ENCODE measurements at regions not wholly inside any gene's neighbourhood (a gene's known extent, or its start where the extent isn't known, plus 50 kb on each side); places are given as distances from the start of the nearest gene placed in this dataset.
"Not testable (repeated sequence)": the region's sequence is repeated elsewhere in the genome, so short reads cannot be mapped to it uniquely, and the experiment has no call there.

DNA sequence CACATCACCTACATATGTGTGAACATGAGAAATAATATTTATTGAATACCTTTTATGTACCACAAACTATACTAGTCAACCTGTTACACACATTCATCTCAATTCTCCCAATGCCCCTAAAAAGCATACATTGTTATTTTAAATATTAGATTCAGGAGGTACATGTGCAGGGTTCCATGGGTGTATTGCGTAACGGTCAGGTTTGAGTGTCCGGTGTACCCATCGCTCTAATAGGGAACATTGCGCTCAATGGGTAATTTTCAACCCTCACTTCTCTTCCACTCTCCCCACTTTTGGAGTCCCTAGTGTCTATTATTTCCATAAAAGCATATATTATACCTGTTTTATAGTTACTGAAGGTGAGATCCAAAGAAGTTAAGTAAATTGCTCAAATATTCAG is 82.0 kb downstream of the IFI44 start:
- DNase-seq (ENCODE audit: insufficient read length, low spot score) (no peak), FAIRE-seq (no peak)
- TF ChIP-seq POLR2AphosphoS5 (IDR thresholded peaks at IDR 0.05; ENCODE audit: low read depth, low read length) (no peak), PAX5 (IDR thresholded peaks at IDR 0.05; ENCODE audit: insufficient read depth, low read length, severe bottlenecking) (no peak), POU2F2 (IDR thresholded peaks at IDR 0.05; ENCODE audit: low read depth, low read length) (no peak), TAF1 (IDR thresholded peaks at IDR 0.05; ENCODE audit: low read depth, low read length) (no peak), POLR2A (IDR thresholded peaks at IDR 0.05; ENCODE audit: low read depth, low read length) (no peak), SPI1 (IDR thresholded peaks at IDR 0.05; ENCODE audit: low read depth, low read length) (no peak)

DNA sequence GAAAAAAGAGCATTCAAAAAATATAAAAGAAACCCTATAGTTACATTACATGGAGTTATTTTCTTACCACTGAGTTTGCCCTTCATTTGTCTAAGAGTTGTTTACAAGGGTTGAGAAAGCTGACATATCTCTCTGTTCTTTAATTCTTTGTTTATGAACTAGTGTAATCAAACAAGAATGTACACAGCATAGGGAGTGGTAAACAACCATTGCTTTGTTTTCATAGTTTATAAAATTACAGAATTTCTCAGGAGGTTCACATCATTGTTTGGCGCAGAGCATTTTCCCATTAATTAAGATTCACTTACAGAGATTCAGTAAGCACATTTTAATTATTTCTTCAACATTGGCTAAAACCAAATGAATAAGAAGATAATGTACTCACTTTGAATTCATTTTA is 87.6 kb downstream of the IFI44 start:
- no peak for FAIRE-seq
- no peak for DNase-seq (ENCODE audit: insufficient read length, low spot score)

DNA sequence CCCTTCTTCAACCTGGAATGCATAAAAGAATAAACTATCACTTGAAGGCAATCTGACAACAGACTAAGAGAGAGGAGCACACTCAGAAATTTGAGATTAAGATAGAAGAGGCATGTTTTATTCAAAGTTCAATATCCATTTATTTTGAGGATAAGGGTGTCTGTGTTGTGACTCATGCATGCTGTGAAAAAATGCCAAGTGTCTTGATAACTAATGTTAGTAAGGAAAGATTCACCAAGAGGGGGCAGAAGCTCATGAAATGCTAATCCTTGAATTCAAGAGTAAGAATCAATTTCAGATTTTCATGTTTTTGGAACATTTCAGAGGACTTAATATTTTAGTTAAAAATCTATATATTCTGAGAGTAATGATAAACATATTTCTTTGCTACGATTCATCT is 94.0 kb downstream of the IFI44 start:
- no peak for FAIRE-seq
- no peak for DNase-seq (ENCODE audit: insufficient read length, low spot score)
- TF ChIP-seq POU2F2 (IDR thresholded peaks at IDR 0.05; ENCODE audit: low read depth, low read length) (no peak), TAF1 (IDR thresholded peaks at IDR 0.05; ENCODE audit: low read depth, low read length) (no peak), POLR2AphosphoS5 (IDR thresholded peaks at IDR 0.05; ENCODE audit: low read depth, low read length) (no peak), PAX5 (IDR thresholded peaks at IDR 0.05; ENCODE audit: insufficient read depth, low read length, severe bottlenecking) (no peak), SPI1 (IDR thresholded peaks at IDR 0.05; ENCODE audit: low read depth, low read length) (no peak), POLR2A (IDR thresholded peaks at IDR 0.05; ENCODE audit: low read depth, low read length) (no peak)

More for the DNA sequence above, 87.6 kb downstream of the IFI44 start:
- TF ChIP-seq POLR2A (IDR thresholded peaks at IDR 0.05; ENCODE audit: low read depth, low read length) (no peak), PAX5 (IDR thresholded peaks at IDR 0.05; ENCODE audit: insufficient read depth, low read length, severe bottlenecking) (no peak), POU2F2 (IDR thresholded peaks at IDR 0.05; ENCODE audit: low read depth, low read length) (no peak), POLR2AphosphoS5 (IDR thresholded peaks at IDR 0.05; ENCODE audit: low read depth, low read length) (no peak), SPI1 (IDR thresholded peaks at IDR 0.05; ENCODE audit: low read depth, low read length) (no peak), TAF1 (IDR thresholded peaks at IDR 0.05; ENCODE audit: low read depth, low read length) (no peak)

DNA sequence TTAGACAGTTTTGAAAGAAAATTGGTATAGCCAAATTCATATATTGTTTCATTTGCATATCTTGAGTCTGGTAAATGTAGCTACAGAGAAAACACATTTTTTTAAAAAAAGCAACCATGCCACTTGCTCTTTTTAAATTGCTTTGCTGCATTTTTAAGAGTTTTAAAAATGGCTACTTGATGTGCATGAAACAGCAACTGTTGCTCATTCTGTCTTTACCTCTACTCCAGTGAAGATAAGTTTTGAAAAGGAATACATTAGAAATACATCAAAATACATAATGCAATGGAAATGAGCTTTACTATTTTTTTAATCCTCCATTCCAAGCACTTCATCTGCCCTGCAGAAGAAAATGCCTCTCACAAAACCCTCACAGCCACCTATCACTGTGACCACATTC is 95.5 kb downstream of the IFI44 start:
- TF ChIP-seq POLR2A (IDR thresholded peaks at IDR 0.05; ENCODE audit: low read depth, low read length): no peak
- DNase-seq (ENCODE audit: insufficient read length, low spot score) (no peak), FAIRE-seq (no peak)

DNA sequence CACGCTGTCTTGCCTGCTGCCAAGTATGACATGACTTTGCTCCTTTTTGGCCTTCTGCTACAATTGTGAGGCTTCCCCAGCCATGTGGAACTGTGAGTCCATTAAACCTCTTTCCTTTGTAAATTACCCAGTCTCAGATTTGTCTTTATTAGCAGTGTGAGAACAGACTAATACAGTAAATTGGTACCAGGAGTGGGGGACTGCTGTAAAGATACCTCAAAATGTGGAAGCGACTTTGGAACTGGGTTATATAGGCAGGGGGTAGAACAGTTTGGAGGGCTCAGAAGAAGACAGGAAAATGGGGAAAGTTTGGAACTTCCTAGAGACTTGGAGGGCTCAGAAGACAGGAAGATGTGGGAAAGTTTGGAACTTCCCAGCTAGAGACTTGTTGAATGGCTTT is 104.0 kb downstream of the IFI44 start:
- not testable (repeated sequence) for FAIRE-seq; DNase-seq (ENCODE audit: insufficient read length, low spot score)

GRCh38 chr1:78755986-78756385 is 106.4 kb downstream of the IFI44 start:
- DNase-seq (ENCODE audit: insufficient read length, low spot score) (no peak), FAIRE-seq (no peak)
- TF ChIP-seq SPI1 (IDR thresholded peaks at IDR 0.05; ENCODE audit: low read depth, low read length) (no peak), POLR2A (IDR thresholded peaks at IDR 0.05; ENCODE audit: low read depth, low read length) (no peak), PAX5 (IDR thresholded peaks at IDR 0.05; ENCODE audit: insufficient read depth, low read length, severe bottlenecking) (no peak), POU2F2 (IDR thresholded peaks at IDR 0.05; ENCODE audit: low read depth, low read length) (no peak), TAF1 (IDR thresholded peaks at IDR 0.05; ENCODE audit: low read depth, low read length) (no peak), POLR2AphosphoS5 (IDR thresholded peaks at IDR 0.05; ENCODE audit: low read depth, low read length) (no peak)

DNA sequence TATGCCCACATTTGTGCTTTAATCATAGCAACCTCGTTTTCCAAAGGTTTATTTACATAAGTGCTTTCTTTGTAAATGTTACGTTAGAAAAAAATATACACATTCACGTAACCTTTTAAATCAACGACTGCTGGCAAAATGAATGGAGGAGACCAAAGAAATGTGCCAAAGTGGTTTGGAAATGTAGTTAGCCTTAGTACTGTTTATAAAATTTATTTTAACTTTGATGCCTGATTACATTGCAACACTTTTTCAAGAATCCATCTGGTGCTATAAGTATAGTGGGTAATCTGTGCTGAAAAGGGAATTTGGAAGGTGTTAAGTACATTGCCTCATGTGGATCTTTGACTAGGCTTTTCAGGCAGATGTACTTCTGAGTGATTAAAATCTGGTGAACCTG is 108.9 kb downstream of the IFI44 start:
- TF ChIP-seq POLR2A (IDR thresholded peaks at IDR 0.05; ENCODE audit: low read depth, low read length): no peak
- no peak for TF ChIP-seq PAX5 (IDR thresholded peaks at IDR 0.05; ENCODE audit: insufficient read depth, low read length, severe bottlenecking)
- no peak for TF ChIP-seq TAF1 (IDR thresholded peaks at IDR 0.05; ENCODE audit: low read depth, low read length)
- no peak for TF ChIP-seq POLR2AphosphoS5 (IDR thresholded peaks at IDR 0.05; ENCODE audit: low read depth, low read length)
- TF ChIP-seq POU2F2 (IDR thresholded peaks at IDR 0.05; ENCODE audit: low read depth, low read length): no peak
- no peak for TF ChIP-seq SPI1 (IDR thresholded peaks at IDR 0.05; ENCODE audit: low read depth, low read length)

DNA sequence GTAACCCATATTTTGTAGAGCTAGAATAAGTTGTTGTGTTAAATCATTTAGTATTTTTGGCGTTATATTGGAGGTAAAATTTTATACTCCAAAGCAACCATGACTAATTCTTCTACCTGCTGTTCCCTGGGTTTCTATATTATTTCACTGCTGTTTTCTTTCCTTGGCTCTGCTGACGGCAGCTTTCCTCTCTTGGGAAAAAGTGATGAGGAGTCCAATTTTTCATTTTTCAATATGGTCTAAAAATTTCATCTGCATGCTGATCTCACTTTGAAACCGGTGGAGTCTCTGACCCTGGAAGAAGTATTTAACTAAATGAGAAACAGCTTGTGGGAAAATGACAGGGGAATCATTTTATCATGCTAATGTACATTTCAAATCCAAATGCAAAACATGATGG is 110.2 kb downstream of the IFI44 start:
- DNase-seq (ENCODE audit: insufficient read length, low spot score) (no peak), FAIRE-seq (no peak)
- no peak for TF ChIP-seq POLR2A (IDR thresholded peaks at IDR 0.05; ENCODE audit: low read depth, low read length)
- no peak for TF ChIP-seq SPI1 (IDR thresholded peaks at IDR 0.05; ENCODE audit: low read depth, low read length)
- TF ChIP-seq POLR2AphosphoS5 (IDR thresholded peaks at IDR 0.05; ENCODE audit: low read depth, low read length): no peak
- no peak for TF ChIP-seq POU2F2 (IDR thresholded peaks at IDR 0.05; ENCODE audit: low read depth, low read length)
- TF ChIP-seq PAX5 (IDR thresholded peaks at IDR 0.05; ENCODE audit: insufficient read depth, low read length, severe bottlenecking): no peak
- TF ChIP-seq TAF1 (IDR thresholded peaks at IDR 0.05; ENCODE audit: low read depth, low read length): no peak

More for the DNA sequence above, 108.9 kb downstream of the IFI44 start:
- FAIRE-seq (no peak), DNase-seq (ENCODE audit: insufficient read length, low spot score) (no peak)

- DNase-seq (ENCODE audit: insufficient read length, low spot score) (no peak), FAIRE-seq (no peak)
- TF ChIP-seq PAX5 (IDR thresholded peaks at IDR 0.05; ENCODE audit: insufficient read depth, low read length, severe bottlenecking): no peak
- TF ChIP-seq TAF1 (IDR thresholded peaks at IDR 0.05; ENCODE audit: low read depth, low read length): no peak
- no peak for TF ChIP-seq POLR2A (IDR thresholded peaks at IDR 0.05; ENCODE audit: low read depth, low read length)
- no peak for TF ChIP-seq SPI1 (IDR thresholded peaks at IDR 0.05; ENCODE audit: low read depth, low read length)
- no peak for TF ChIP-seq POLR2AphosphoS5 (IDR thresholded peaks at IDR 0.05; ENCODE audit: low read depth, low read length)
- TF ChIP-seq POU2F2 (IDR thresholded peaks at IDR 0.05; ENCODE audit: low read depth, low read length): no peak
Measured at GRCh38 chr1:78760858-78761257, 111.2 kb downstream of the IFI44 start.

- FAIRE-seq (no peak), DNase-seq (ENCODE audit: insufficient read length, low spot score) (no peak)
- TF ChIP-seq SPI1 (IDR thresholded peaks at IDR 0.05; ENCODE audit: low read depth, low read length): no peak
- no peak for TF ChIP-seq POLR2A (IDR thresholded peaks at IDR 0.05; ENCODE audit: low read depth, low read length)
Measured at GRCh38 chr1:78762113-78762512, 112.5 kb downstream of the IFI44 start.

DNA sequence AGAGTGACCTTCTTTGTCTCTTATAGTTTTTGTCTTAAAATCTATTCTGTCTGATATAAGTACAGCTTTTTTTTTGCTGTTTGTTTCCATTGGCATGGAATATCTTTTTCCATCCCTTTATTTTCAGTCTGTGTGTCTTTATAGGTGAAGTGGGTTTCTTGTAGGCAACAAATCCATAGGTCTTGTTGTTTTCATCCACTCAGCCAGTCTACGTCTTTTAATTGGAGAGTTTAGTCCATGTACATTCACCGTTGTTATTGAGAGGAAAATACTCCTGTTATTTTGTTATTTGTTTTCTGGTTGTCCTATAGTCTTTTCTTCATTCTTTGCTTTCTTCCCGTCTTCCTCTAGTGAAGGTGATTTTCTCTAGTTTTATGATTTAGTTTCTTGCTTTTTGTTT is 115.9 kb downstream of the IFI44 start:
- FAIRE-seq: no peak
- no peak for TF ChIP-seq POU2F2 (IDR thresholded peaks at IDR 0.05; ENCODE audit: low read depth, low read length)
- no peak for TF ChIP-seq TAF1 (IDR thresholded peaks at IDR 0.05; ENCODE audit: low read depth, low read length)
- TF ChIP-seq POLR2A (IDR thresholded peaks at IDR 0.05; ENCODE audit: low read depth, low read length): no peak
- no peak for DNase-seq (ENCODE audit: insufficient read length, low spot score)
